Right lobe of liver (tissue), 4 donors: ENCODE measurements at regions not wholly inside any gene's neighbourhood (a gene's known extent, or its start where the extent isn't known, plus 50 kb on each side); places are given as distances from the start of the nearest gene placed in this dataset.
"Not testable (repeated sequence)": the region's sequence is repeated elsewhere in the genome, so short reads cannot be mapped to it uniquely, and the experiment has no call there.

ENCODE experiments used
- CTCF ChIP-seq, 4 donors: fragments of 200-600 bp in 3 of 4; fragments of 450-650 bp in 1 of 4; IDR thresholded peaks; one replicate each; pipeline versions ENCODE4 v1.5.1 to v1.8.0; 2016 to 2022; ENCODE audit warnings: antibody characterized with exemption in 4 of 4, mild to moderate bottlenecking in 2 of 4
- POLR2A ChIP-seq: fragments of 450-650 bp; IDR thresholded peaks from one replicate; pipeline ENCODE4 v1.6.1; 2017; ENCODE audit warnings: antibody characterized with exemption, mild to moderate bottlenecking
- donor health status: DM: no; HTN: no; CAD: no.
- donor health status: DM: no; HTN: no; CAD: no.
- donor health status: DM: no; HTN: yes; CAD: no.

GRCh38 chr17:21769781-21770180 lies 77.5 kb downstream of the KCNJ18 start:
- TF ChIP-seq CTCF (IDR thresholded peaks at IDR 0.05); POLR2A: not testable (repeated sequence)
